ENCODE measurements at regions not wholly inside any gene's neighbourhood (a gene's known extent, or its start where the extent isn't known, plus 50 kb on each side); places are given as distances from the start of the nearest gene placed in this dataset.

- Mint-ChIP-seq H3K36me3 (ENCODE audit: unreplicated experiment) (peaks cover 10% of the 10 kb centered on the region), H3K4me1 (ENCODE audit: low read depth, unreplicated experiment) (peaks cover 12% of the 10 kb centered on the region), H3K9me3 (ENCODE audit: unreplicated experiment) (no peaks in the 10 kb centered on the region), H3K27ac (ENCODE audit: unreplicated experiment) (no peak overlapping the region), H3K4me3 (ENCODE audit: unreplicated experiment) (no peak overlapping the region), H3K27me3 (ENCODE audit: unreplicated experiment) (no peaks in the 10 kb centered on the region)
- no peak for DNase-seq
- TF ChIP-seq CTCF (IDR thresholded peaks at IDR 0.05; ENCODE audit: partially characterized antibody, unreplicated experiment), result no peak
These were observed 290.8 kb downstream of the MED10 start for GRCh38 chr5:6087576-6087975.

GRCh38 chr5:6086871-6087270 lies 291.5 kb downstream of the MED10 start:
- Mint-ChIP-seq H3K9me3 (ENCODE audit: unreplicated experiment) (no peaks in the 10 kb centered on the region), H3K4me1 (ENCODE audit: low read depth, unreplicated experiment) (peaks cover 12% of the 10 kb centered on the region), H3K27ac (ENCODE audit: unreplicated experiment) (no peak overlapping the region), H3K27me3 (ENCODE audit: unreplicated experiment) (no peaks in the 10 kb centered on the region), H3K36me3 (ENCODE audit: unreplicated experiment) (peaks cover 10% of the 10 kb centered on the region), H3K4me3 (ENCODE audit: unreplicated experiment) (no peak overlapping the region)
- DNase-seq, result no peak
- TF ChIP-seq CTCF (IDR thresholded peaks at IDR 0.05; ENCODE audit: partially characterized antibody, unreplicated experiment), result no peak

- no peak overlapping the region for H3K4me3 Mint-ChIP-seq (ENCODE audit: unreplicated experiment)
- no peak for DNase-seq
- H3K4me1 Mint-ChIP-seq (ENCODE audit: low read depth, unreplicated experiment), result peaks cover 12% of the 10 kb centered on the region
- peaks cover 2% of the 10 kb centered on the region for H3K9me3 Mint-ChIP-seq (ENCODE audit: unreplicated experiment)
- peaks cover 4% of the 10 kb centered on the region for H3K27me3 Mint-ChIP-seq (ENCODE audit: unreplicated experiment)
- no peak for TF ChIP-seq CTCF (IDR thresholded peaks at IDR 0.05; ENCODE audit: partially characterized antibody, unreplicated experiment)
- H3K27ac Mint-ChIP-seq (ENCODE audit: unreplicated experiment), result no peak overlapping the region
- peaks cover 10% of the 10 kb centered on the region for H3K36me3 Mint-ChIP-seq (ENCODE audit: unreplicated experiment)
These were observed 292.9 kb downstream of the MED10 start for GRCh38 chr5:6085341-6085860.

GRCh38 chr5:6084836-6085235 lies 293.5 kb downstream of the MED10 start:
- H3K4me1 Mint-ChIP-seq (ENCODE audit: low read depth, unreplicated experiment), result peaks cover 12% of the 10 kb centered on the region
- peaks cover 2% of the 10 kb centered on the region for H3K9me3 Mint-ChIP-seq (ENCODE audit: unreplicated experiment)
- H3K27ac Mint-ChIP-seq (ENCODE audit: unreplicated experiment), result no peak overlapping the region
- no peak overlapping the region for H3K4me3 Mint-ChIP-seq (ENCODE audit: unreplicated experiment)
- no peak for DNase-seq
- no peak for TF ChIP-seq CTCF (IDR thresholded peaks at IDR 0.05; ENCODE audit: partially characterized antibody, unreplicated experiment)
- peaks cover 10% of the 10 kb centered on the region for H3K36me3 Mint-ChIP-seq (ENCODE audit: unreplicated experiment)
- peaks cover 4% of the 10 kb centered on the region for H3K27me3 Mint-ChIP-seq (ENCODE audit: unreplicated experiment)

- no peak for DNase-seq
- peaks cover 10% of the 10 kb centered on the region for H3K36me3 Mint-ChIP-seq (ENCODE audit: unreplicated experiment)
- H3K27me3 Mint-ChIP-seq (ENCODE audit: unreplicated experiment), result peaks cover 4% of the 10 kb centered on the region
- TF ChIP-seq CTCF (IDR thresholded peaks at IDR 0.05; ENCODE audit: partially characterized antibody, unreplicated experiment), result no peak
- peaks cover 2% of the 10 kb centered on the region for H3K9me3 Mint-ChIP-seq (ENCODE audit: unreplicated experiment)
- peaks cover 12% of the 10 kb centered on the region for H3K4me1 Mint-ChIP-seq (ENCODE audit: low read depth, unreplicated experiment)
- no peak overlapping the region for H3K4me3 Mint-ChIP-seq (ENCODE audit: unreplicated experiment)
- no peak overlapping the region for H3K27ac Mint-ChIP-seq (ENCODE audit: unreplicated experiment)
These were observed 294.0 kb downstream of the MED10 start for GRCh38 chr5:6084376-6084775.

All from glutamatergic neuron (in vitro differentiated cells).